ENCODE measurements at regions not wholly inside any gene's neighbourhood (a gene's known extent, or its start where the extent isn't known, plus 50 kb on each side); places are given as distances from the start of the nearest gene placed in this dataset.

DNA sequence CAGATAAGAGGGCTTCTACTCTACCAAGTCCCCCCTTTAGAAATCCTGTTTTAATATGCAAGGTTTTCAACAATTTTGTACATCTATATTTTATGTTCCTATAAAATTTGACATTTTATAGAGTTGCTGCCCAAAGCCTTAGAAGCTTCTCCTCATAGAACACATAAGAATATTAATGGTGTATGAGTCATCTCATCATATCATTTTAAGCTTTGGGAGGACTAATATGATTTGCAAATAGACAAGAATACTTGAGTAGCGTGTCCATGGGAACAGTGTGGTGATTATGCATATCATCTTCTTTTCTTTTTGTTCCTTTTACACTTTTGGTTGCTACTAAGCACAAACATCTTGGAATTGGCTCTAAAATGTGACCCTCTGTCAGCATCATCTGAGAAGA lies 56.7 kb upstream of the HUWE1 start:
- no peaks in the 10 kb centered on the region for H3K4me1 ChIP-seq (ENCODE audit: control insufficient read depth in 3 of 3, insufficient read depth in 2 of 3, low read depth in 1 of 3, low read length in 2 of 3)
- no peak for FAIRE-seq
- DNase-seq = no peak
- H3K4me3 ChIP-seq (ENCODE audit: low read depth in 1 of 3, low read length in 3 of 3) = no peak overlapping the region
- H3K9me3 ChIP-seq (ENCODE audit: control insufficient read depth in 2 of 2, insufficient read depth in 1 of 2, low read depth in 1 of 2, low read length in 1 of 2) = no peaks in the 10 kb centered on the region
- no peaks in the 10 kb centered on the region for H3K36me3 ChIP-seq (ENCODE audit: control insufficient read depth in 3 of 3, insufficient read depth in 2 of 3, low read depth in 1 of 3, low read length in 3 of 3)
- H3K27me3 ChIP-seq (ENCODE audit: control insufficient read depth in 3 of 3, insufficient read depth in 3 of 3, low read length in 3 of 3) = no peaks in the 10 kb centered on the region
- no peak overlapping the region for H3K27ac ChIP-seq (ENCODE audit: low read depth in 1 of 3, low read length in 2 of 3)
- 79 to 93% (median 81%) methylated on average over 1 of the region's 1 CpG for WGBS, 3 donors

DNA sequence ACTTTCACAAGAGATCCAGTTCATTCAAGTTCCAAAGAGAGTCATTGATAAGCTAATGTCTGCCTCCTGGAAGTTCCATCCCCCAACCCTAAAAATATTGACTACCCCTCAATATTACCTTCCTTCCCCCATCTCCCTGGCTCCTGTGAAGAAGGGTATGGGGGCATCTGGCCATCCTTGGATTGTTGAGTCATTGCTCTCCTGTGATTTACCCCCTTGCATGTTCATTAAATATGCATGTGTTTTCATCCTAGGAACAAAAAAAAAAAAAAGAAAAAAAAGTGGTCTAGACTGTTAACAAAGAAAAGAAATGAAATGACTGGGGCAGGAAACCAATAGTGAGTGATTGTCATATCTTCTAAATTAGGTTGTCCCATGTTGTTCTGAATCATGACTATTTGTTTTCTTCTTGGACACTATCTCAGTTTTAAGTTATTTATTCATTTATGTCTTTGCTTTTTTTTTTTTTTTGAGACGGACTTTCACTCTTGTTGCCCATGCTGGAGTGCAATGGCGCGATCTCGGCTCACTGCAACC lies 51.9 kb upstream of the HUWE1 start:
- Histone ChIP-seq H3K27ac (ENCODE audit: low read depth in 1 of 3, low read length in 2 of 3) (no peak overlapping the region), H3K9me3 (ENCODE audit: control insufficient read depth in 2 of 2, insufficient read depth in 1 of 2, low read depth in 1 of 2, low read length in 1 of 2) (no peaks in the 10 kb centered on the region), H3K4me1 (ENCODE audit: control insufficient read depth in 3 of 3, insufficient read depth in 2 of 3, low read depth in 1 of 3, low read length in 2 of 3) (no peaks in the 10 kb centered on the region), H3K36me3 (ENCODE audit: control insufficient read depth in 3 of 3, insufficient read depth in 2 of 3, low read depth in 1 of 3, low read length in 3 of 3) (no peaks in the 10 kb centered on the region), H3K4me3 (ENCODE audit: low read depth in 1 of 3, low read length in 3 of 3) (no peak overlapping the region), H3K27me3 (ENCODE audit: control insufficient read depth in 3 of 3, insufficient read depth in 3 of 3, low read length in 3 of 3) (no peaks in the 10 kb centered on the region)
- FAIRE-seq (no peak), DNase-seq (no peak)
- WGBS, 3 donors = 92% methylated on average over 3 of the region's 4 CpGs; no CpG with 5 or more reads in 2 of the 3 donors
